ENCODE measurements at regions not wholly inside any gene's neighbourhood (a gene's known extent, or its start where the extent isn't known, plus 50 kb on each side); places are given as distances from the start of the nearest gene placed in this dataset.

DNA sequence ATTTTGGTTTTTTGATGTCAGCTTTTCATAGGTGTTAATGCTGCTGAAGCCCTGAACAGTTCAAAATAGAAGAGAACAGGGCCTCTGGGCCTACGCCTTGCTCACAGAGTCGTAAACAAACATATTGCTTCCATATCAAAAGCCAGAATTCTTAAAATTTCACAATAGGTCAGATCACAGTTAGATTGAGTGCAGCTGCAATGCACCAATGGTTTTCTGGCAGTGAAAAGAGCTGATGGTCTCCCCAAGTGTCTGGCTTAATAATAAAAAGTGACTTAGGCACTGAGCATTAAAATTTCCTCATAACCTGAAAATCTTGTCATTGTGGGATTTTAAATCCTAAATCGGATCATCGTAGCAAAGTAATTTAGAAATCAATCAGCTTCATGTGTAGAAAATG is 493.0 kb downstream of the CAAP1 start:
- TF ChIP-seq, protein P1, sequence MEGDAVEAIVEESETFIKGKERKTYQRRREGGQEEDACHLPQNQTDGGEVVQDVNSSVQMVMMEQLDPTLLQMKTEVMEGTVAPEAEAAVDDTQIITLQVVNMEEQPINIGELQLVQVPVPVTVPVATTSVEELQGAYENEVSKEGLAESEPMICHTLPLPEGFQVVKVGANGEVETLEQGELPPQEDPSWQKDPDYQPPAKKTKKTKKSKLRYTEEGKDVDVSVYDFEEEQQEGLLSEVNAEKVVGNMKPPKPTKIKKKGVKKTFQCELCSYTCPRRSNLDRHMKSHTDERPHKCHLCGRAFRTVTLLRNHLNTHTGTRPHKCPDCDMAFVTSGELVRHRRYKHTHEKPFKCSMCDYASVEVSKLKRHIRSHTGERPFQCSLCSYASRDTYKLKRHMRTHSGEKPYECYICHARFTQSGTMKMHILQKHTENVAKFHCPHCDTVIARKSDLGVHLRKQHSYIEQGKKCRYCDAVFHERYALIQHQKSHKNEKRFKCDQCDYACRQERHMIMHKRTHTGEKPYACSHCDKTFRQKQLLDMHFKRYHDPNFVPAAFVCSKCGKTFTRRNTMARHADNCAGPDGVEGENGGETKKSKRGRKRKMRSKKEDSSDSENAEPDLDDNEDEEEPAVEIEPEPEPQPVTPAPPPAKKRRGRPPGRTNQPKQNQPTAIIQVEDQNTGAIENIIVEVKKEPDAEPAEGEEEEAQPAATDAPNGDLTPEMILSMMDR (IDR thresholded peaks at IDR 0.05) = no peak
- TF ChIP-seq POLR2A (IDR thresholded peaks at IDR 0.05) = no peak

All from body of pancreas (tissue), 4 donors.